Adrenal gland (tissue), 5 donors: ENCODE measurements at regions not wholly inside any gene's neighbourhood (a gene's known extent, or its start where the extent isn't known, plus 50 kb on each side); places are given as distances from the start of the nearest gene placed in this dataset.

Source experiments
- CTCF ChIP-seq, 6 experiments: fragments of 450-650 bp in 4 of 6; fragments of 200-600 bp in 2 of 6; sonication (generic) in 1 of 6; IDR thresholded peaks; 1 replicate in 5 of 6; 2 replicates in 1 of 6; pipeline versions ENCODE4 v1.5.1 to v1.8.0; 2016 to 2021; ENCODE audit warnings: antibody characterized with exemption in 6 of 6, mild to moderate bottlenecking in 2 of 6, moderate library complexity in 1 of 6
- POLR2A ChIP-seq, 2 donors: fragments of 450-650 bp; IDR thresholded peaks; one replicate each; pipeline ENCODE4 v1.6.1; 2017; ENCODE audit warnings: antibody characterized with exemption in 2 of 2, mild to moderate bottlenecking in 2 of 2, moderate library complexity in 1 of 2
- donor health status: DM: no; HTN: no; CAD: no.

- TF ChIP-seq CTCF (IDR thresholded peaks at IDR 0.05) (no peak), POLR2A (IDR thresholded peaks at IDR 0.05) (no peak)
Measured at GRCh38 chr5:105977163-105977562, 1693.6 kb downstream of the EFNA5 start.
